NCI-H2171 (cell line): ENCODE measurements at regions not wholly inside any gene's neighbourhood (a gene's known extent, or its start where the extent isn't known, plus 50 kb on each side); places are given as distances from the start of the nearest gene placed in this dataset.

Experiments
- DNase-seq: peaks from one replicate; lab custom pipeline; 2025; lab: John Stamatoyannopoulos, UW

- no peak for DNase-seq
These were observed 726.4 kb upstream of the GRAMD2B start for GRCh38 chr5:125696762-125697161.

GRCh38 chr5:125698420-125698819 lies 724.8 kb upstream of the GRAMD2B start:
- no peak for DNase-seq

GRCh38 chr5:125699860-125700259 lies 723.3 kb upstream of the GRAMD2B start:
- no peak for DNase-seq

- no peak for DNase-seq
These were observed 722.8 kb upstream of the GRAMD2B start for GRCh38 chr5:125700380-125700861.

- DNase-seq = no peak
These were observed 719.6 kb upstream of the GRAMD2B start for GRCh38 chr5:125703616-125704015.

GRCh38 chr5:125704888-125705287 lies 718.3 kb upstream of the GRAMD2B start:
- no peak for DNase-seq

- no peak for DNase-seq
These were observed 714.6 kb upstream of the GRAMD2B start for GRCh38 chr5:125708583-125708982.

GRCh38 chr5:125710745-125711144 lies 712.5 kb upstream of the GRAMD2B start:
- DNase-seq = no peak

GRCh38 chr5:125712397-125712796 lies 710.8 kb upstream of the GRAMD2B start:
- DNase-seq = no peak

GRCh38 chr5:125713109-125713805 lies 710.0 kb upstream of the GRAMD2B start:
- no peak for DNase-seq

- no peak for DNase-seq
These were observed 708.0 kb upstream of the GRAMD2B start for GRCh38 chr5:125715216-125715615.

GRCh38 chr5:125717209-125717608 lies 706.0 kb upstream of the GRAMD2B start:
- DNase-seq = no peak

GRCh38 chr5:125719681-125720347 lies 703.4 kb upstream of the GRAMD2B start:
- peak; percentile 51 for DNase-seq

- peak; percentile 19 for DNase-seq
These were observed 702.9 kb upstream of the GRAMD2B start for GRCh38 chr5:125720348-125720685.

GRCh38 chr5:125720721-125721120 lies 702.5 kb upstream of the GRAMD2B start:
- DNase-seq = no peak

GRCh38 chr5:125722550-125722949 lies 700.7 kb upstream of the GRAMD2B start:
- no peak for DNase-seq

- DNase-seq = no peak
These were observed 697.5 kb upstream of the GRAMD2B start for GRCh38 chr5:125725691-125726090.

- DNase-seq = no peak
These were observed 679.3 kb upstream of the GRAMD2B start for GRCh38 chr5:125743939-125744338.

- DNase-seq = no peak
These were observed 676.3 kb upstream of the GRAMD2B start for GRCh38 chr5:125746917-125747316.

- no peak for DNase-seq
These were observed 672.9 kb upstream of the GRAMD2B start for GRCh38 chr5:125750147-125750860.

- DNase-seq = no peak
These were observed 672.4 kb upstream of the GRAMD2B start for GRCh38 chr5:125750861-125751186.

- no peak for DNase-seq
These were observed 666.8 kb upstream of the GRAMD2B start for GRCh38 chr5:125756456-125756855.

- DNase-seq = no peak
These were observed 656.5 kb upstream of the GRAMD2B start for GRCh38 chr5:125766706-125767105.
